Heart left ventricle (tissue), 16 donors: ENCODE measurements at regions not wholly inside any gene's neighbourhood (a gene's known extent, or its start where the extent isn't known, plus 50 kb on each side); places are given as distances from the start of the nearest gene placed in this dataset.

Source experiments
- ATAC-seq, 4 donors: fragments of 200-7000 bp; cut with Tn5 transposase; one replicate each; pipeline ENCODE4 v1.9.1; 2020 to 2022; ENCODE audit warnings: moderate library complexity in 4 of 4, mild to moderate bottlenecking in 3 of 4, moderate number of reproducible peaks in 1 of 4
- DNase-seq, 5 donors: peaks; one replicate each; pipeline ENCODE4 v3.0.0-alpha.2; 2020
- H3K27ac ChIP-seq, 12 donors: fragments of 200-600 bp; sonication (generic) in 4 of 12; one replicate each; pipeline versions ENCODE4 v1.5.0 to v1.8.0; 2016 to 2022; ENCODE audit warnings: mild to moderate bottlenecking in 2 of 12
- H3K27me3 ChIP-seq, 9 donors: fragments of 200-600 bp; sonication (generic) in 2 of 9; one replicate each; pipeline versions ENCODE4 v1.5.1 to v1.8.0; 2016 to 2022; ENCODE audit warnings: mild to moderate bottlenecking in 3 of 9
- H3K36me3 ChIP-seq, 9 donors: fragments of 200-600 bp; sonication (generic) in 2 of 9; one replicate each; pipeline versions ENCODE4 v1.5.0 to v1.8.0; 2018 to 2022; ENCODE audit warnings: mild to moderate bottlenecking in 2 of 9
- H3K4me1 ChIP-seq, 12 donors: fragments of 200-600 bp; sonication (generic) in 4 of 12; one replicate each; pipeline versions ENCODE4 v1.5.0 to v1.8.0; 2016 to 2022; ENCODE audit warnings: mild to moderate bottlenecking in 3 of 12
- H3K4me3 ChIP-seq, 12 donors: fragments of 200-600 bp; sonication (generic) in 4 of 12; one replicate each; pipeline versions ENCODE4 v1.5.0 to v1.8.0; 2017 to 2022; ENCODE audit warnings: mild to moderate bottlenecking in 9 of 12, moderate library complexity in 4 of 12
- H3K9me3 ChIP-seq, 12 donors: fragments of 200-600 bp; sonication (generic) in 4 of 12; one replicate each; pipeline versions ENCODE4 v1.5.0 to v1.8.0; 2016 to 2022; ENCODE audit warnings: mild to moderate bottlenecking in 1 of 12
- CTCF ChIP-seq, 12 donors: fragments of 200-600 bp; sonication (generic) in 4 of 12; IDR thresholded peaks; one replicate each; pipeline versions ENCODE4 v1.5.0 to v1.8.0; 2018 to 2022; ENCODE audit warnings: antibody characterized with exemption in 12 of 12, mild to moderate bottlenecking in 5 of 12
- POLR2A ChIP-seq, 2 donors: fragments of 450-650 bp; IDR thresholded peaks; one replicate each; pipeline ENCODE4 v1.6.1; 2017; ENCODE audit warnings: antibody characterized with exemption in 2 of 2, mild to moderate bottlenecking in 2 of 2, moderate library complexity in 2 of 2
- WGBS, 4 donors: extraction: QIAGEN DNeasy Blood & Tissue Kit in 2 of 4; methylation state at CpG; one replicate each; pipeline versions ENCODE4 v1.1.5 to v1.1.7; 2013 to 2018; 5-methylcytosine and 5-hydroxymethylcytosine counted together
- intact Hi-C, 10 donors: fragments of 100-400 bp; cut with DNase I; formaldehyde crosslinking; loops; one replicate each; pipeline versions ENCODE4 v1.11.1 to v1.14.2; 2022
- donor health status: ischemic (EF 13 %, LVEDD 7.1; RV severe dilation, severe dysfunction).
- donor health status: healthy with polysubstance abuse.
- donor health status: DM: no; HTN: yes; CAD: no.
- donor health status: DM: no; HTN: no; CAD: no.
- donor health status: ischemic (EF 25% LVEDD 6.9; RV normal size, moderate dysfunction).
- donor health status: ischemic (EF 25% LVEDD 5.7; RV mildly dilated, moderate dysfunction).
- donor health status: healthy.
- donor health status: DM: yes; HTN: yes; CAD: no.
- donor health status: ischemic (EF 35%, LVEDD 5.7; RV mildly dilated, moderate dysfunction).
- donor health status: nonischemic (EF 11% LVEDD 7.7; RV severe dilation, severe dysfunction).
- donor health status: DM: yes; HTN: yes; CAD: no.
- donor health status: PGD.
- donor health status: ischemic (EF 29% LVEDD 5.4; RV normal size, mild dysfunction).
- donor health status: nonischemic (EF 23%, LVEDD 6.1; RV moderate dilation, normal function).

GRCh38 chr13:103639326-103639725 lies 573.1 kb upstream of the SLC10A2 start:
- Histone ChIP-seq H3K27ac (no peak overlapping the region), H3K4me3 (no peak overlapping the region), H3K4me1 (peaks cover 0 to 13% (median 0%) of the 10 kb centered on the region in 12 donors), H3K27me3 (no peaks in the 10 kb centered on the region), H3K9me3 (peaks cover 0 to 6% (median 0%) of the 10 kb centered on the region in 12 donors), H3K36me3 (no peaks in the 10 kb centered on the region)
- TF ChIP-seq CTCF (IDR thresholded peaks at IDR 0.05) (no peak), POLR2A (IDR thresholded peaks at IDR 0.05) (no peak)
- no peak for ATAC-seq
- intact Hi-C loops, result no loop called here
- DNase-seq, result no peak
- 57 to 64% (median 60%) methylated on average over 3 of the region's 3 CpGs for WGBS, 4 donors

GRCh38 chr13:103638706-103639105 lies 572.5 kb upstream of the SLC10A2 start:
- DNase-seq, result peak in 3 of 5 donors; percentile 12 to 29 (median 25)
- Histone ChIP-seq H3K4me1 (peaks cover 0 to 13% (median 0%) of the 10 kb centered on the region in 12 donors), H3K4me3 (no peak overlapping the region), H3K27me3 (no peaks in the 10 kb centered on the region), H3K9me3 (peaks cover 0 to 5% (median 0%) of the 10 kb centered on the region in 12 donors), H3K27ac (no peak overlapping the region), H3K36me3 (no peaks in the 10 kb centered on the region)
- TF ChIP-seq CTCF (IDR thresholded peaks at IDR 0.05) (no peak), POLR2A (IDR thresholded peaks at IDR 0.05) (no peak)
- 48 to 59% (median 52%) methylated on average over 2 of the region's 2 CpGs for WGBS, 4 donors
- peak in 2 of 4 donors; percentile 43 to 50 for ATAC-seq
- intact Hi-C loops, result no loop called here

GRCh38 chr13:103634066-103634465 lies 567.8 kb upstream of the SLC10A2 start:
- no peaks in the 10 kb centered on the region for H3K36me3 ChIP-seq
- 59 to 90% (median 85%) methylated on average over 2 of the region's 2 CpGs for WGBS, 4 donors
- TF ChIP-seq POLR2A (IDR thresholded peaks at IDR 0.05) (no peak), CTCF (IDR thresholded peaks at IDR 0.05) (no peak)
- no peak for DNase-seq
- no peak overlapping the region for H3K4me3 ChIP-seq
- H3K4me1 ChIP-seq, result peaks cover 0 to 3% (median 0%) of the 10 kb centered on the region in 12 donors
- no peak for ATAC-seq
- no peaks in the 10 kb centered on the region for H3K27me3 ChIP-seq
- peaks cover 0 to 5% (median 0%) of the 10 kb centered on the region in 12 donors for H3K9me3 ChIP-seq
- intact Hi-C loops, result no loop called here
- H3K27ac ChIP-seq, result no peak overlapping the region

GRCh38 chr13:103625194-103625593 lies 559.0 kb upstream of the SLC10A2 start:
- WGBS, 4 donors, result 84 to 89% (median 89%) methylated on average over 5 of the region's 5 CpGs
- Histone ChIP-seq H3K36me3 (no peaks in the 10 kb centered on the region), H3K27ac (no peak overlapping the region), H3K4me3 (no peak overlapping the region), H3K27me3 (no peaks in the 10 kb centered on the region), H3K4me1 (no peaks in the 10 kb centered on the region), H3K9me3 (no peaks in the 10 kb centered on the region)
- intact Hi-C loops, result no loop called here
- no peak for TF ChIP-seq POLR2A (IDR thresholded peaks at IDR 0.05)
- TF ChIP-seq CTCF (IDR thresholded peaks at IDR 0.05), result no peak
- DNase-seq, result no peak
- no peak for ATAC-seq
